ENCODE measurements at regions not wholly inside any gene's neighbourhood (a gene's known extent, or its start where the extent isn't known, plus 50 kb on each side); places are given as distances from the start of the nearest gene placed in this dataset.
A peak's percentile ranks its signal among the peaks of the same experiment; 100 is the strongest.

GRCh38 chr3:44039006-44039405 is 202.7 kb upstream of the TOPAZ1 start:
- in situ Hi-C loops (cut with MboI; ENCODE audit: low pct_unique_long_range_greater_than_20kb, low sequenced_read_pairs, unreplicated experiment), result no loop called here
- no peak for TF ChIP-seq CTCF (IDR thresholded peaks at IDR 0.05; ENCODE audit: extremely low read depth, insufficient read depth, missing control alignments)
- no peak for DNase-seq (ENCODE audit: low spot score)

- TF ChIP-seq CTCF (IDR thresholded peaks at IDR 0.05; ENCODE audit: extremely low read depth, insufficient read depth, missing control alignments), result no peak
- no peak for DNase-seq (ENCODE audit: low spot score)
- in situ Hi-C loops (cut with MboI; ENCODE audit: low pct_unique_long_range_greater_than_20kb, low sequenced_read_pairs, unreplicated experiment), result no loop called here
Observed at GRCh38 chr3:44041726-44042125, 200.0 kb upstream of the TOPAZ1 start.

- in situ Hi-C loops (cut with MboI; ENCODE audit: low pct_unique_long_range_greater_than_20kb, low sequenced_read_pairs, unreplicated experiment), result no loop called here
- no peak for TF ChIP-seq CTCF (IDR thresholded peaks at IDR 0.05; ENCODE audit: extremely low read depth, insufficient read depth, missing control alignments)
- no peak for DNase-seq (ENCODE audit: low spot score)
Observed at GRCh38 chr3:44042772-44043171, 198.9 kb upstream of the TOPAZ1 start.

- DNase-seq (ENCODE audit: low spot score), result peak; percentile 75
- TF ChIP-seq CTCF (IDR thresholded peaks at IDR 0.05; ENCODE audit: extremely low read depth, insufficient read depth, missing control alignments), result no peak
- in situ Hi-C loops (cut with MboI; ENCODE audit: low pct_unique_long_range_greater_than_20kb, low sequenced_read_pairs, unreplicated experiment), result no loop called here
Observed at GRCh38 chr3:44045476-44046275, 196.0 kb upstream of the TOPAZ1 start.

GRCh38 chr3:44047796-44048195 is 193.9 kb upstream of the TOPAZ1 start:
- in situ Hi-C loops (cut with MboI; ENCODE audit: low pct_unique_long_range_greater_than_20kb, low sequenced_read_pairs, unreplicated experiment), result no loop called here
- no peak for DNase-seq (ENCODE audit: low spot score)
- TF ChIP-seq CTCF (IDR thresholded peaks at IDR 0.05; ENCODE audit: extremely low read depth, insufficient read depth, missing control alignments), result no peak

- DNase-seq (ENCODE audit: low spot score), result peak; percentile 44
- in situ Hi-C loops (cut with MboI; ENCODE audit: low pct_unique_long_range_greater_than_20kb, low sequenced_read_pairs, unreplicated experiment), result no loop called here
- TF ChIP-seq CTCF (IDR thresholded peaks at IDR 0.05; ENCODE audit: extremely low read depth, insufficient read depth, missing control alignments), result no peak
Observed at GRCh38 chr3:44048196-44048924, 193.3 kb upstream of the TOPAZ1 start.
